GM21825 (cell line): ENCODE measurements at regions not wholly inside any gene's neighbourhood (a gene's known extent, or its start where the extent isn't known, plus 50 kb on each side); places are given as distances from the start of the nearest gene placed in this dataset.
"Not testable (repeated sequence)": the region's sequence is repeated elsewhere in the genome, so short reads cannot be mapped to it uniquely, and the experiment has no call there.

ENCODE experiments used
- ATAC-seq: cut with Tn5 transposase; IDR thresholded peaks from one replicate; pipeline ENCODE4 v1.9.1; 2021; ENCODE audit warnings: mild to moderate bottlenecking, moderate library complexity; ENCODE audit not compliant: unreplicated experiment

GRCh38 chr12:131353376-131353775 lies 357.5 kb upstream of the SFSWAP start:
- ATAC-seq = no peak

- ATAC-seq = no peak
Measured at GRCh38 chr12:131353826-131354225, 357.1 kb upstream of the SFSWAP start.

- ATAC-seq = no peak
Measured at GRCh38 chr12:131355361-131356245, 355.3 kb upstream of the SFSWAP start.

DNA sequence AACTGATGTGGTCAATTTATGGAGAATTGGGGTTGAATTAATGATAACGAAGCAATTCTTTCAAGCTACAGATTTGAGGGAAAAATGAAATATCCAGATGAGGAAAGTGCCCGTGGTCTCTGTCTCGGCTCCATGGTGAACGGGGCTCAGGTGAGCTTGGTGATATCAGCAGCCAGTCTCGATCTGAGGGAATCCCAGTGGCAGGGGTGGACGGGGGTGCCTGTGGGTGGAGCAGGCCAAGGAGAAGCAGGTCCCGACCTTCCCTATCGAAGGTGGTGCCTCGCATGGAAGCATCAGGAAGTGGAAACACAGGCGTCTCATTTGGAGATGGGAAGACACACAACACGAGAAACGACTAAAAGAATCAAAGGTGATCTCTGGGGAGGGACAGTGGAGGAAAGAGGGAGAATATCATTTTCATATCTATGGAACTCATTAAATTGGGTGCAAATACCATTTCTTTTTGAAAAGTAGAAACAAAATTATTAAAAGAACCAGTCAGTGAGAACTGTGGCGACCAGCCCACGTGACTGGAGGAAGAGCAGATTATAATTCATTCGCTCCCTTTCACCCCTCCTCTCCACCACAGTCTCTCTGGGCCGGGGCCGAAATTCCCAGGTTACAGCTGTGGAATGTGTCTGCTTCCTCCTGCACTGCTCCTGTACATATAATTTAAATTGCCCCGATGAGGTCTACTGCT lies 354.3 kb upstream of the SFSWAP start:
- no peak for ATAC-seq

DNA sequence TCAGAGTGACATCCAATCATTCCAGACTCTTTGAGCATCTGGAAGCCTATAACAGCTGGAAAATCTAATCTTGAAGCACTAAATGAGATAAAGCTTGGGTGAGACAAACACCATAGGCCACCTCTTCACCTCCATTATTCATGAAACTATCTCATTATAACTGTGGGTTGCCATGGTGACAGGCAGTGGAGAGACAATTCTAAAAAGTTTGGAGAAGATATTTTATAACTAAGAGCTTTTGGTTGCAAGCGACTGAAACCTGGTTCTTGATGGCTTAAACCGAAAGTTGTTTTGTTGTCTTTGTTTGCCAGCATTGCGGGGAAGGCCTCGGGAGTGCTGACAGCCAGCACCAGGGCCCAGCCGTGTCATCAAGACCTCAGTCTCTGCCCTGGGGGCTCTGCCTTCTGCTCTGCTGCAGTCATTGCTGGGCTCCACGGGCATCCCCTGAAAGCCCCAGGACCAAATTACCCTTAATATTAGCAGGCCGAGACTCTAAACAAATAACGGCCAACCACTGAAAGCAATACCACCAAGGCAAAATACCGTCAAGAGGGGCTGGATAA lies 353.6 kb upstream of the SFSWAP start:
- ATAC-seq = no peak

DNA sequence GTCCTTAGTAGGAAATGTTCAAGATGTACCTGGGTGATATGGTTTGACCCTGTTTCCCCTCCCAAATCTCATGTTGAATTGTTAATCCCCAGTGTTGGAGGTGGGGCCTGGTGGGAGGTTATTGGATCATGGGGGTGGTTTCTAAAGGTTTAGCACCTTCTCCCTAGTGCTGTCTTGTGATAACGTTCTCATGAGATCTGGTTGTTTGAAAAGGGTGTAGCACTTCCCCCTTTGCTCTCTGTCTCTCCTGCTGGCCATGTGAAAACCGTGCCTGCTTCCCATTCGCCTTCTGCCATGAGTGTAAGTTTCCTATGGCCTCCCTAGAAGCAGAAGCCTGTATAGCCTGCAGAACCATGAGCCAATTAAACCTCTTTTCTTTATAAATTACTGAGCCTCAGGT lies 353.0 kb upstream of the SFSWAP start:
- ATAC-seq = no peak

DNA sequence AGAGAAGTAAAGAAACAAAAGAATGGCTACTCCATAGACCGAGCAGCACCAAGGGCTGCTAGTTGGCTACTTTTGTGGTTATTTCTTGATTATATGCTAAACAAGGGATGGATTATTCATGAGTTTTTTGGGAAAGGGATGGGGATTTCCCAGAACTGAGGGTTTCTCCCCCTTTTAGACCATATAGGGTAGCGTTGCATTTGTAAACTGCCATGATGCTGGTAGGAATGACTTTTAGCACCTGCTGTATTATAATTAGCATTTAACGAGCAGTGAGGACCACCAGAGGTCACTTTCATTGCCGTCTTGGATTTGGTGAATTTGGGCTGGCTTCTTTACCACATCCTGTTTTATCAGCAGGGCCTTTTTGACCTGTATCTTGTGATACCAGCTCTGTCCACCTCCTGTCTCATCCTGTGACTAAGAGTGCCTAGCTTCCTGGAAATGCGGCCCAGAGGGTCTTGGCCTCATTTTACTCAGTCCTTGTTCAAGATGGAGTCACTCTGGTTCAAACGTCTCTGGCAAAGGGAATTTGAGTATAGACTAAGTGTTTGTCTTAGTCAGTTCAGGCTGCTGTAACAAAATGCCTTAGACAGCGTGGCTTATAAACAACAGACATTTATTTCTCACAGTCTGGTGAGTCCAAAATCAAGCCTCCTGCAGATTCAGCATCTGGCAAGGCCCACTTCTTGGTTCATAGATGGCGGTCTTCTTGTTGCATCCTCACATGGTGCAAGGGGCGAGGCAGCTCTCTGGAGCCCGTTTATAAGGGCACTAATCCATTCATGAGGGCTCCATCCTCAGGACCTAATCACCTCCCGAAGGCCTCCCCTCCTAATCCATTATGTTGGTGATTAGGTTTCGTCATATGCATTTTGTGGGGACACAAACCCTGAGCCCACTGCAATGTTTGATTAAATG lies 348.3 kb upstream of the SFSWAP start:
- no peak for ATAC-seq

DNA sequence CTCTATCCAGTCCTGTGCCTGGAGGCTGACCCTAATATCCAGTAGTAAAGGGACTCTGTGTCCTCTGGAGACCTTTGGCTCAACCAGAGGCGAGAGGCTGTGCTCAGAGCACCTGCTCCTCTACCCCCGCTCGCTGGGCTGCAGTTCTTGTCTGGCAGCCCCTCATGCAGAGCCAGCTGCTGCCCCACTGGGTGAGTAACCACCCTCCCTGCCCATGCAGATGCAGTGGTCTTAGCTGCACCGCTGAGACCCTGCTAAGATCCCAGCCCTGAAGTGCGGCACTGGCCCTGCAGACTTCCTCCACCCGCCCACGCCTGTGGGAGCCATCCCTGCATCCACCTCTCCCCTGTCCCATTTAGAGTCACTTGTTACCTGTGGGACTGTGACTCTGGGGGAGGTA lies 347.5 kb upstream of the SFSWAP start:
- ATAC-seq = no peak

DNA sequence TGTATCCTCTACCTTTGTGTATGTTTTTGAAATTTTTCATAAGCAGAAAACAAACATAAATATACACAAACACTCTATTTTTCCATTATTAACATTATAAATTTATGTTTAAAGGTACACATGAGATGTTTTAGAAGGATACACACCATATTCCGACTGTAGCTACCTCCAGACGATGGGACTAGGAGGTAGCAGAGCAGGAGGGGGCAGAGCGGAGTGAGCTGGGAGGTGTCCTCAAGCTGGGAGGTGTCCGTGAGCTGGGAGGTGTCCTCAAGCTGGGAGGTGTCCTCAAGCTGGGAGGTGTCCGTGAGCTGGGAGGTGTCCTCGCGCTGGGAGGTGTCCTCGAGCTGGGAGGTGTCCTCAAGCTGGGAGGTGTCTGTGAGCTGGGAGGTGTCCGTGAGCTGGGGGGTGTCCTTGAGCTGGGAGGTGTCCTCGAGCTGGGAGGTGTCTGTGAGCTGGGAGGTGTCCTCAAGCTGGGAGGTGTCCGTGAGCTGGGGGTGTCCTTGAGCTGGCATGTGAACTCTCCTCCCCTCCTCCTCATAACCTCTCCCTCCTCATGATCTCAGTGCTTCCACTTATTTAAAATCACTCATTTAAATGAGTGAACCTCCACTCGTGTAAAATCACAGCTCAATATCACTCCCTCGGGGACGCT lies 346.9 kb upstream of the SFSWAP start:
- ATAC-seq = no peak

DNA sequence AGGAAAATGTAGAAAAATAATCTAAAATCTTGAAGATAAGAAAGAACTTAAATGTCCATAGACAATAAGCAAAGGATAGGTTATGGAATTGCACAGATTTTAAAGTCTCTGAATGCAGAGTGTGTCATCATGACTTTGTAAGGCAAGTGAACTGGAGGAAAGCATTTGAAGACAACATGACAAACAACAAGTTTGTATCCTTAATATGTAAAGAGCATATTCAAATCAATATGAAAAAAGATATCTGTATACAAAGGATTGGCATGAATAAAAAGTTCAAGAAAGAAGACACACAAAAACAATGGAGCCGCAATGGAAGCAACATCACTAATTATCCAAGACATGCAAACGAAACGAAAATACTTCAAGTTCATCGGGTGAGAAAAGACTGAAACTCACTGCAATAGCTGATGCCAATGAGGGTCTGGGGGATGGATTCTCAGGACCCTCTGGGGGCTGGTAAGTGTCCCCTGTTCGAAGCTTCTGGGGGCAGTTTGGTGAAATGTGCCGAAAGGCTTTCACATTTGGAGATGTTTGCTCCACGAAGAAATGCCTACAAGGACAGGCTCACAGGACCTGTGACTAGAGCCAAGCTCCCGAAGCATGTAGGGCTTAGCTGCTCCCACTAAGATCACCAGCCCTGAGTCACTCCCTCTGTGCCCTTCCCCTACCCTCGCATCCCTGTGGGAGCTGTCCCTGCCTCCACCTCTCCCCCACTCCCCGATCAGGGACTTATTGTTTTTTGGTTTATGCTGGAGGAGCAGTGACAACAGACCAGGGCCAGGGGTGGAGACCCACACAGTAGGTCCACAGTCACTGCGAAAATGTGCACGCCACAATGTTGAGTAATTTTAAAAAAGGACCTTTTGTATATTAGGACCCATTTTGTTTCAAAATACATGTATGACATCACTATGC lies 345.7 kb upstream of the SFSWAP start:
- no peak for ATAC-seq

DNA sequence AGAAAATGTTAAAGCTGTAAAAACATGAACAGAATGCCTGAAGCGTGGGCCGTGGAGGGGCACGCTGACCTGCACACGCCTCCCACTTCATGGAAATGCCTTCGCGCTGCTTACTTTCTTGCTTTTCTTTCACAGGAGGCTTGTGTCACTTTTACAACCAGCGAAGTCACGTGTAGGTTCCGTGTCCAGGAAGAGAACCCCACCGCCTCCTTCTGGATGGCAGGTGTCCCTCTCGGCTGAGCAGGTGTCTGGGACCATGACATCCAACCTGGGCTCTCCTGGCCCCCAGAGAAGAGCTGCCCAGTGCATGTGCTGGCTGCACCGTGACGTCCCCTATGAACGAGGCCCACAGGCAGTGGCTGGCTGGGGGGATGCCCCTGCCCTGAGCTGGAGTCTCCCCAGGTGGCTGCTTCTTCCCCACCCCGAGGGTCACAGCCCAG lies 345.0 kb upstream of the SFSWAP start:
- no peak for ATAC-seq

DNA sequence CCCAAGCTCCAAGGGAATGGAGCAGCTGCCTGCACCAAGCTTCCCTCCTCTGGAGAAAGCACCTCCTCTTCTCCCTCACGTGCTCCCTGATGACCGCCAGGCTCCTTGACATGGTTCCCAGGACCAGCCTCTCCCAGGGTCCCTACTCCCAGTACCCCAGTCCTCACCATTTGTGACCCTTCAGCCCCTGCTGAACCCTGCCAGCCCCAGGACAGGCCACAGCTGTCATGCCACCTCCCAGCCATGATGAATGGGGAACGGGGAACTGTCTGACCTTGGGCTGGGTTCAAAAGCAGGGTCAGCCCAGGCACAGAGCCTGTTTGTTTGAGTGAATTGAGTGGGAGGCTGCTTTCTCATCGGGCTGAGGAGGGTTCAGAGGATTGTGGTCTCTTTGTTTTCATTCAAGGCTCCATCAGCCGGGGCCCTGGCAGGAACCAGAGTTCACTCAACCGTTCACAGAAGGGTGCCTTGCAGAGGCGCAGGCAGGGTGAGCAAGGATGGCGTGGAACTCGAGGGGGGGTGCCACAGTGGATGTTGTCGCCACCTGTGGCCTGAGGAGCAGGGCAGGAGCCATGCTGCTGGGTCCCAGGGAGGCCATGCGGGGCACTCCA lies 344.5 kb upstream of the SFSWAP start:
- ATAC-seq = no peak

DNA sequence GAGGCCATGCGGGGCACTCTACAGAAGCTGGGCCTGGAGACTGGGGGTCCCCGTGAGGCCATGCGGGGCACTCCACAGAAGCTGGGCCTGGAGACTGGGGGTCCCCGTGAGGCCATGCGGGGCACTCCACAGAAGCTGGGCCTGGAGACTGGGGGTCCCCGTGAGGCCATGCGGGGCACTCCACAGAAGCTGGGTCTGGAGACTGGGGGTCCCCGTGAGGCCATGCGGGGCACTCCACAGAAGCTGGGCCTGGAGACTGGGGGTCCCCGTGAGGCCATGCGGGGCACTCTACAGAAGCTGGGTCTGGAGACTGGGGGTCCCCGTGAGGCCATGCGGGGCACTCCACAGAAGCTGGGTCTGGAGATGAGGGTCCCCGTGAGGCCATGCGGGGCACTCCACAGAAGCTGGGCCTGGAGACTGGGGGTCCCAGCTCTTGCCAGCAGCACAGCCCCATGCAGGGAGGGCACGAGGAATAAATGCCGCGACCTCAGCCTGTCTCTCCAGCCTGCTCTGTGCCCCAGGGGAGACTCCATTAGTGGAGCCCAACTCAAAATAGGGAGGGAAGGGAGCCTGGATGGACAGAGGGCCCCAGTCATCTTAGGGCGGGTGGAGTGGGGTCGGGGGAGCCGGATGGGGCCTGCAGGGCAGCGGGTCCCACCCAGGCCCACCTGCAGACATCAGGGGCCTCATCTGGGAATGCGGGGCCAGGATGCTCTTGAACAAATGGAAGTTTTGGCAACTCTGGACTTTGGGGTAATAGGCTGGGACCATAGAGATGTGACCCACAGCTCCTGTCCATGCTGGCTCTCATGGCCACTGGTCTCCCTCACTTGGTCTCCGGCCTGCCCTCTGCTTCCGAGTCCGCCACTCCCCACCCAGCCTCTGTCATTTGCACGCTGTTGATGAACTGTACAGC lies 343.6 kb upstream of the SFSWAP start:
- ATAC-seq = not testable (repeated sequence)

- ATAC-seq = no peak
Measured at GRCh38 chr12:131367983-131368667, 342.8 kb upstream of the SFSWAP start.

- ATAC-seq = no peak
Measured at GRCh38 chr12:131368668-131369071, 342.2 kb upstream of the SFSWAP start.

GRCh38 chr12:131369094-131369845 lies 341.6 kb upstream of the SFSWAP start:
- no peak for ATAC-seq
